Right ventricle myocardium superior (tissue), 1 donor: ENCODE measurements at regions not wholly inside any gene's neighbourhood (a gene's known extent, or its start where the extent isn't known, plus 50 kb on each side); places are given as distances from the start of the nearest gene placed in this dataset.
A peak's percentile ranks its signal among the peaks of the same experiment; 100 is the strongest.

Experiments used
- ATAC-seq: fragments of 200-7000 bp; cut with Tn5 transposase; one replicate; pipeline ENCODE4 v1.9.1; 2020; ENCODE audit warnings: mild to moderate bottlenecking; ENCODE audit not compliant: poor library complexity
- DNase-seq: peaks from one replicate; pipeline ENCODE4 v3.0.0-alpha.2; 2020
- intact Hi-C: fragments of 100-400 bp; cut with DNase I; formaldehyde crosslinking; loops from one replicate; pipeline ENCODE4 v1.11.2; 2022
- donor health status: DM: no; HTN: yes; CAD: no; lungs with severe emphysema.

DNA sequence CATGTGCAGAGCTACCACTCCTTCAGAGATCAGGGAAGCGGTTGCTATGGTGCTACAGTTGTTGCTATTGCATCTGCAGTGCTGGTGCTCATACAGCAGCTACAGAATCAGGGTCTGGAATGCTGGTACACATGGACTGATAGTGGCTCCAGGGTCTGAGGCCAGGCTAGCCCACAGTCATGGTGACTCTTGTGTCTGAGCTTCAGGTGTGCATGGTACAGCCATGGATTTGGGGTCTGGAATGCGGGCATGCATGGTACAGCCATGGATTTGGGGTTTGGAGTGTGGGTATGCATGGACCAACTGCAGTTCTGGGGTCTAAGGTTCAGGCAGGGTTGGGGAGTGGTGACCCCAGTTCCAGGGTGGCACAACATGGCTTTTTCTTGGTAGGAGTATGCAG, 185.2 kb downstream of the SLC4A3 start:
- intact Hi-C loops = no loop called here
- DNase-seq (no peak), ATAC-seq (no peak)

DNA sequence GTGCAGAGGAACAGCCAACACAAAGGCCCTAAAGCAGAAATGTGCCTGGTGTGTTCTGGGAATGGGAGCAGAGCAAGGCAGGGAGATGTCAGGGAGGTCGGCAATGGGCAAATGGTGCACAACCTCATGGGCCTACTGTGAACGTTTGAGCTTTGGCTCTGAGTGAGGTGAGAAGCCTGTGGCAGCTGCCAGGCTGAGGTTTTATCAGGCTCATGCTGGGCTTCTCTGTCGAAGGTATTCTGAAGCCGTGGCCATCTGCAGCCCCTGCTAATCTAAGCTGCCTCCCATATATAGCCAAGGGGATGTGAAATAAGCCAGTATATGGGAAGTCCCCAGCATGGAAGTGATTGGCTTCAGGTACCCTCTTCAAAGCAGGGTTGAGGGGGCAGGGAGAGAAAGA, 193.3 kb downstream of the SLC4A3 start:
- ATAC-seq (peak; percentile 34), DNase-seq (no peak)
- intact Hi-C loops = no loop called here

DNA sequence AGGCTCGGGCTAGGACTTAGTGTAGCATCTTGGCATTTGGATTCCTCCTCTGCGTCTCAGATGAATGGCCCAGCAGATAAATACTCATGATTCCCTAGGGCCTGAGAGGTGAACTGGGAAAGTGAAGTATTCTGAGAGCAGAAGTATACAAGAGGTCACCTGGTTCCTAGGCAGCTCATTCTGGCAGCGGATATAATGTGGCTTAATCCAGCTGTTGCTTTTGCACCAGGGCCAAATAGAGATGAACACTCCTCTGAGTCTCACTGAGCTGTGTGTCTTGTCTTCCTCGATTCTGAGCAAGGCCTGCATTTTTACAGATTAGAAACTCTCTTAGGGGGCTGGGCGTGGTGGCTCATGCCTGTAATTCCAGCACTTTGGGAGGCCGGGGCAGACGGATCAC, 196.1 kb downstream of the SLC4A3 start:
- intact Hi-C loops = no loop called here
- ATAC-seq = no peak

DNA sequence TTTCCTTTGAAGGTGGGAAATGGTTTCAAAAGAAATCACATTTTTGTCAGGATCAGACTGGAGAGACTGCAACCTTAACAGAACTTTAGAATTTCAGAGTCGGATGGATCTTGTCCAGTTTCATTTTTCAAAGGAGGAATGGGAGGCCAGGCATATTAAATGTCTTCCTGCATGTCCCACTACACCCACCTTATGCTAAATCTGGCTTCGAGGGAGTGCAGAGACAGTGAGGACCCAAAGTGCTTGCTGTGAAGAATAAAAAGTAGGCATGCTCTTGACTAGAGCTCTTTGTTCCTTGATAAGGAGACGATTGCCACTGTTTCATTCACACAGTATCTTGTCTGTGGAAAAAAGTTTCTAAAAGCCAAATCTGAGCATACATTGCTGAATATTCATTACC, 197.6 kb downstream of the SLC4A3 start:
- intact Hi-C loops = no loop called here
- ATAC-seq = no peak

More for the DNA sequence above, 196.1 kb downstream of the SLC4A3 start:
- DNase-seq = no peak

DNA sequence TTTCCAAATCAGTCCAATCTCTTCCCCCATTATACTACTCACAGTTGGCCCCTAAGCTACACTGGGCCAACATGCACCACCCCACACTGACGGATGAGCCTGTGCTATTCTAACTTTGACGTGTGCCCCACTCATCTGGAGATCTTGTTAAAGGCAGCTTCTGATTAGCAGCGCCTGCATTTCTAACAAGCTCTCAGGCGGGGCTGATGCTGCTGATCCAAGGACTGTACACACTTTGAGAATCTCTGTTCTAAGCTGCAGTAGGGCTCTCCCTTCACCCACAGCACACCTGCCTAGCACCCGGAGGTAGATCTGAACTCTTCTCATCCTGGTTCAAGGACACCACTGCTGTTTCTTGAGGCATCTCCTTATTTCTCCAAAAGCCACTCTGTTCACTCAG, 200.7 kb downstream of the SLC4A3 start:
- DNase-seq = no peak
- intact Hi-C loops = no loop called here
- ATAC-seq = no peak

More for the DNA sequence above, 197.6 kb downstream of the SLC4A3 start:
- DNase-seq = no peak

DNA sequence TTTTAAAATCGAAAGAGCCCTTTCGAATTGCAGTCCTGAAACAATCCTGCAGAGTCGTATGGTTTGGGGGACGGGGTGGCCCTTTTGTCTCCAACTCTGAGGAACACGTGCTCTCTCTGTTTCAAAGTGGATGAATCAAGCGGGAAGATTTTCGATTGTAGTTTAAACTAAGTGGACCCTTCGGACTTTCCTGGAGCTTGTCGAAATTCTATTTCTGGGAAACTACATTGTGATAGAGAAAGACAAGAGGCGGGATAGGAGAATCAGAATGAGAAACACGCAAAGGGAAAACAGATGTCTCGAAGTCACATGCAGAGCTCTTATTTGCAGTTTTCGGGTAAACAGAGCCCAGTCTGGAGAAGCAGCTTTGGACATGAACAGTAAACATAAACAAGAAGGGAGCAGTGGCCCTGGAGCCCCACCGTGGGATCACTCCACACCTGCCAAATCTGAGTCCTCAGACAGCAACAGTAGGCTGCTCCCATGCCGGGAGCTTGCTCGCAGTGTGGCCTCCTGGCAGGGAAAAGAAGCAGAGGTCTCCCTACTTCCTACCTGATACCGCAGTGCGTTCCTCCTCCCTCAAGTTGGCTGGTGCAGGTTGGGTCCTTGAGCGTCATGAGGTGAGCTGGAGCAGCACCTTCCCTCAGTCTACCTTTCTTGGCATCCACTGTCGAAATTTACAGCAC, 202.4 kb downstream of the SLC4A3 start:
- intact Hi-C loops = no loop called here
- ATAC-seq (no peak), DNase-seq (no peak)

DNA sequence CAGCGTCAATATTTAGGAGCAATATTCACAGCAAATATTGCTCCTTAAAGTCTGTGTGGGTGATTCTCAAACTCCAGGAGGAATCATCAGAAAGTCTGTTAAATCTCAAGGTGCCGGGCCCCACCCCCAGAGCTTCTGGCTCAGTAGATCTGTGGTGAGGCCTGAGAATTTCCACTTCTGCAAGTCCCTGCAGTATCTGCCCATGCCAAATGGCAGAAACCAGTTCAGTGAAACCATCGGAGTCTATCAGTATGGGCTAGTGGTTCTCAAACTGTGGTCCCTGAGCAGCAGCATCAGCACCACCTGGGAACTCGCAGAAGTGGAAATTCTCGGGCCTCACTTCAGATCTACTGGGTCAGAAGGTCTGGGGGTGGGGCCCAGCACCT, 202.9 kb downstream of the SLC4A3 start:
- DNase-seq = no peak

DNA sequence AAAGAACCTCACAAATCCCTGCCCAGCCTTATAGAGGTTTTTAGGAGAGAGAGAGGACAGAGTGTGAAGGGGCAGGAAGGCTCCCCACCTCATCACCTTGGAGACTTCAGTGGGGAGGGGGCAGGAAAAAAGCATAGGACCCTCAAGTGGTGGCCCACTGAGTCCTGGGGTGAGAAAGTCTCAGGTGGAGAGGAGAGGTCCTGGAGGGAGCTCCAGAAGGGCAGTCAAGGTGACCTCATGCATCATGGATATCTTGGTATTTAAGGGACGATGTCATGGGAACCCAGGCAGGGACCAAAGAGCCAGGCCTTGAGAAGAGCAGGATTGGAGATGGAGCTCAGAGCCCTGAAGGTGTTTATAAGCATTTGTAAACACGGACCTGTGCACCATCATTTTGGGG, 204.5 kb downstream of the SLC4A3 start:
- intact Hi-C loops = no loop called here
- ATAC-seq (no peak), DNase-seq (no peak)

More for the DNA sequence above, 202.9 kb downstream of the SLC4A3 start:
- ATAC-seq = no peak
- intact Hi-C loops = no loop called here

DNA sequence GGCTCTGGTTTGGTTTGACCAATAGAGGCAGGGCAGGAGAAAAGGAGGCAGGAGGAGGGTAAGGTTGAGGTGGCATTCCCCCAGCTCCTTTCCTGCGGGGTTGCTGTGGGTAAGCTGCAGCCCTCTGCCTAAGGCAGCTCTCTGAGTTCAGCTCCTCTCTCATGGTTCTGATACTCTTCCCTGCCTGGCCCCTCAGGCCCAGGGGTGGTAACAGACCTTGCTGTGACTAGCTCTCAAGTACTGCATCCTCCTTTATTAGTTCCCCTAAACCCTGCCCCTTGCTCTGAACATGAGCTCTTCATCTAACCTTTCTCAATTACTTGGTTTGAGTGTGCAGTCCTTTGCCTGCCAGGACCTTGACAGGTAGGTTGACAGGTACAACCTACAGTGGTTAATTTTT, 205.5 kb downstream of the SLC4A3 start:
- ATAC-seq (no peak), DNase-seq (no peak)

DNA sequence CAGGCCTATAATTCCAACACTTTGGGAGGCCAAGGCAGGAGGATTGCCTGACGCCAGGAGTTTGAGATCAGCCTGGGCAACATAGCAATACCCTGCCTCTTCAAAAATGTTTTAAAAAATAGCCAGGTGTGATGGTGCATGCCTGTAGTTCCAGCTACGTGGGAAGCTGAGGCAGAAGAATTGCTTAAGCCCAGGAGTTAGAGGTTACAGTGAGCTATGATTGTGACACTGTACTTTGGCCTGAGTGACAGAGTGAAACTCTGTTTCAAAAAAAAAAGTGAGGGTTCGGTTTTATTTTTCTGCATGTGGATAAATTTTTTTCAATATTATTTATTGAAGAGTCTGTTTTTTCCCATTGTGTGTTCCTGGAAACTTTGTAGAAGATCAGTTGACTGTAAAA, 208.1 kb downstream of the SLC4A3 start:
- no peak for ATAC-seq
- intact Hi-C loops = loop anchor here (5.0 kb wide), 1 partner anchor 98 kb away; no protein-coding TSS in a partner anchor

More for the DNA sequence above, 205.5 kb downstream of the SLC4A3 start:
- intact Hi-C loops = no loop called here

DNA sequence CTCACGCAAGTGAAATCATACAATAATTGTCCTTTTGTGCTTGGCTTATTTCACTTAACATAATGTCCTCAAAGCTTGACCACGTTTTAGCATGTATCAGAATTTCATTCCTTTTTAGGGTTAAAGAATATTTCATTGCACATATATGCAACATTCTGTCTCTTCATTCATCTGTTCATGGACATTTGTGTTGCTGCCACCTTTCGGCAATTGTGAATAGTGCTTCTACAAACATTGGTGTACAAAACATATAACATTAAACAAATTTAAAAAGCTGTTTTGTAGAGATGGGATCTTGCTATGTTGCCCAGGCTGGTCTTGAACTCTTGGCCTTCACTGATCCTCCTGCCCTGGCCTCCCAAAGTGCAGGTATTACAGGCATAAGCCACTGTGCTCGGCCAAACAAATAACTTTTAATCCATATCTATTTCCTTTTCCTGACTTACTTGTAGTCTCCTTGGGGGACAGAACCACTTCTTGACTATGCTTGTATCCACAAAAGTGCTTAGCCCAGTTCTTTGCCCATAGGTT, 209.3 kb downstream of the SLC4A3 start:
- DNase-seq = no peak
- ATAC-seq = peak; percentile 52
- intact Hi-C loops = loop anchor here (5.0 kb wide), 1 partner anchor 99 kb away; no protein-coding TSS in a partner anchor

More for the DNA sequence above, 208.1 kb downstream of the SLC4A3 start:
- DNase-seq = no peak

DNA sequence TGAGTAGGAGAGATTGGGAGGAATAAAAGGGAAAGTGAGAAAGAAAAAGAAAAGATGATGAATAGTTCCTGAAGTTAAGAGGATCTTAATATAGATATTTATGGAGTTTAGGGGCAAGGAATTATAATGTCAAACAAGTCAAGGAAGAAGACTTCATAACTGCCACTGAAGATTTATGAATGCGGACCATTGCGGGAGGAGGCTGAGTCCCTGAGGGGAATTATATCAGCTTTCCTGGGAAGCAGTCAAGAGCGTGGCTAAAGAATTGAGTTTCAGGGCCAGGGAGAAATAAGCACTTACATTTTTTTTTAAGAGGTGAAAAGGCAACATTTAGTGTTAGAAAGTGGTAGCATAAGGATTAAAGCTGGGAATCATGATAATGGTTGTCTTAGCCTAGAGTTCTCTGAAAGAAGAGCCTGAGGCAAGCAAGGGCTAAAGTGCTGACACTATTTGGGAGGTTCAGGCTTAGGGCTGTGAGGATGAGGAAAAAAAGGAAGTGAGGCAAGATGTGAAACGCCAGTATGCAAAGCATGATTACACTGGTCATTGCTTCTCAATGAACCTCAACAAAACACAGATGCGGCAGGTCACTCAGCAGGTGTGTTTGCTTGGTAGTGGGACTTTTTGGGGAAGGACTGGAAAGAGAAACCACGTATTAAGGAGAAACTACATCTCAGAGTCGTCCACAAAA, 217.1 kb downstream of the SLC4A3 start:
- ATAC-seq = no peak
- intact Hi-C loops = no loop called here
- no peak for DNase-seq

DNA sequence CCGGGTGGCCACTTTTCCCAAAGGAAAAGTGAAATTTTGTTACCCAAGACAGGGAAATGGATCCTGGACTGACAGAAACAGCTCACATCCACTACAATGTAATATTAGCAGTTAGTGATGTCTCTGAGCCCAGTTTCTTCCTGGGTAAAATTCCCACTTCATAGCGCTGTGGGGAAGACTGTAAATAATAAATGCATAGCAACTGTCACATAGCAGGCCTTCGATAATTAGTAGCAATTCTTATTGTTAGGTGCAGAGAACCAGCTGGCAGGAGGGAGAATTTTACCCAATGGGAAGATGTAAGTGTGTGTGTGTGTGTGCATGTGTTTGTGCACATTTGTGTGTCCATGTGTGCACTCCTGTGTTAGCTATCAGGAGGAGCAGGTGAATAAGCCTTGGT, 221.5 kb downstream of the SLC4A3 start:
- ATAC-seq (no peak), DNase-seq (no peak)
- intact Hi-C loops = no loop called here

DNA sequence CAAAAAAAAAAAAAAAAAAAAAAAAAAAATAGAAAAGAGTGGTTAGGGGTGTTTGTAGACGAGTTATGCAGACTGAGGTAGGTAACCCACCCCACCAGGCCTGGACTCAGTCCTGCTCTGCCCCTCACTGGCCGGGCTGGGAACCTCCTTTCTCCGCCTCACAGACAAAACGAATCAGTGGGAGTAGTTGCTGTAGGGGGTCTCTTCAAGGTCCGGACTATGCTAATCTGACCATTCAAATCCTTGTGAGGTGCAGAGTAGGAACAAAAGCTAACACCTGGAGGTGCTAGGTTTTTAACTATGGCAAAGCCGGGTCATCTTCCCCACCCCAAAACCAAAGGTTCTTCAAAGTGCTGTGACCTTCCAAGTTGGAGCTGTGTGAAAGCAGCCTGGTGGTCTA, 223.7 kb downstream of the SLC4A3 start:
- ATAC-seq (no peak), DNase-seq (no peak)
- intact Hi-C loops = no loop called here

DNA sequence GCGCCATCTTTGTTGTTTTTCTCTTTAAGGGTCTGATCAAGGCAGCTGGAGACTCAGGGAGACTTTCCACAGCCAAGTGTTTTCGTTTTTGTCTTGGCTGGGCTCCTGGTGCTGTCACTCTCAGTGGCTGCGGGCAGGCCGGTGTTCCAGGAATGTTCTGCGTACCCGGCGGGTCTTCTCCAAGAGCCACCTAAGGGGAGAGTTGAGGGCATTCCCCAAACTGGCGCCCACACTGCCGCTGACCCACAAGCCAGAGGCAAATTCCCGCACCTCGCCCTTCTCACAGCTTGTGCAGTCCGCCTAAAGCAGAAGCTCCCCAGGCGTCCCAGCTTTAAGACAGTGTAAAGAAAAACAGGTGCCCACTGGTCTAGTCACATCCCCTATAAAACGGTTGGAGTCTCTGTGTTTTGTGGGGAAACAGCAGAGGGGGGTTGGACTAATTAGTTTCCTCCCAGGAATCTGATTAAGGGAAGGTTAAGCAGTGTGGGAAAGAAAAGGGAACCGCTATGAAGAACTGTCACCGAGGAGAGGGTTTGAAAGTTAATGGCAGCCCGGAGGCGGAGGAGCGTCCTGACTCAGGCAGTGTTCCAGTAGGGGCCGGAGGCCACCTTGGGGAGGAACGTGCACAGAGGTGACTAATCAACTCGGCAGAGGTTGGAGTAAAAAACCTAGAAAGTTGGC, 224.5 kb downstream of the SLC4A3 start:
- intact Hi-C loops = no loop called here
- peak; percentile 63 for ATAC-seq
- peak; percentile 43 for DNase-seq

DNA sequence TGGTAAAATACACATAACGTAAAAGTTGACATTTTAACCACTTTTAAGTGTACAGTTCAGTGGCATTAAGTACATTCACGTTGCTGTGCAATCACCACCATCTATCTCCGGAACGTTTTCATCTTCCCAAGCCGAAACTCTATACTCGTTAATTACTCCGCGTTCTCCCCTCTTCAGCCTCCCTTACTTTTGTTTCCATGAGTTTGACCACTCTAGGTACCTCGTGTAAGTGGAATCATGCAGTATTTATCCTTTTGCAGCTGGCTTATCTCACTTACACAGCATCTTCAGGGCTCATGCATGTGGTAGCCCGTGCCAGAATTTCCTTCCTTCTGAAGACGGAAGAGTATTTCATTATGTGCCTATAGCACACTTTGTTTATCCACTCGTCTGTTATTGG, 225.2 kb downstream of the SLC4A3 start:
- no peak for DNase-seq
- ATAC-seq = no peak
- intact Hi-C loops = no loop called here

DNA sequence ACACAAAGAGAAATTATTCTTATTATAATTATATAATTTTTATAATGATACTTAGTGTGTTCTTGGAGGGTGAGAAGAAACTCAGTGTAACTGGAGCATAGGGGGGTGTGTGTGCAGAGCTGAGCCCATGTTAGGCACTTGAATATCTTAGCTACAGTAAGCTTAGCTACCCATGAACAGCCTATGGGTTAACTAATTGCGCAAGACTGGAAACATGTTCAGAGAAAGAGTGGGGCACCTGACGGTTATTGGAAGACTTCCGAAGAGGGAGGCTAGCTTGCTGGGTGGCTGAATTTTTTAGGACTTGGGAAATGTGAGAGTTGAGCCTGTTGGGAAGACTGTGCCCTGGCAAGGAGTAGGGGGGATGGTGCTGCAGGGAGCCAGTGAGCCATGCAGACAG, 229.2 kb downstream of the SLC4A3 start:
- DNase-seq = no peak
- no peak for ATAC-seq
- intact Hi-C loops = no loop called here

DNA sequence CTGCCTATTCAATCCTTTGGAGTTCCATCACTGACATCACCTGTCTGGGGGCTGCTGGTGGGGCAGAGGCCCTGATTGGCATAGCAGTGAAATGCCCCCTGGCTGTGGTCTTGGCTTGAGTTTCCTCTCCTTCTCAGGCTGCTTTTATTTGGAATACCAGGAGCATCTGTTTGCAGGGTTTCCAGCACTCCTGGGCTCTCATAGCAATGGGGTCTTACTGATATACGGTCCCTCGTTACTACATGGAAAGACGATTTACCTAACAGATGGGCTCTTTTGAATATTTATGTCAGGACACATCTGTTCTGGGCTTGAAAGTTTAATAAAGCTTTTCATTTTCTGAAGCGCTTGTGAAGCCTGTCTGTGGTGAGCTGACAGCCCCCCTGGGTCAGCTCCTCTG, 230.3 kb downstream of the SLC4A3 start:
- ATAC-seq (no peak), DNase-seq (no peak)
- intact Hi-C loops = no loop called here

DNA sequence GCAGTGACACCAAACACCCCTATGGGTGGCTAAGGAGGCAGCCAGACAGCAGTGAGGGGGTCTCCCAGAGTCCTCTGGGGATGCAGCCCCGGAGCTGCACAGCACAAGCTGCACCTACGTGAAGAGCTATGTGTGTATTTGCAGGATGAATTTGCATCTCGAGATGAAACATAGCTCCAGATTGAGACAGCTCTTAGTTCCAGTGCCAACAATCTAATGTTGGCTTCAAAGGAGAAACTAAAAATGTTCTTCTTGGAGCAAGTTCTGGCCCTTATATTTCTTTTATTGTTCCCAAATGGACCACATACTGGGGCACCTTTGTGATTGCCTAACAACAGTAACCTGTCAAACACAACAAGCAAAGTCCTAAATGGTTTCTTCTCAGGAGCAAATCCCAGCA, 233.9 kb downstream of the SLC4A3 start:
- ATAC-seq (no peak), DNase-seq (no peak)
- intact Hi-C loops = no loop called here

DNA sequence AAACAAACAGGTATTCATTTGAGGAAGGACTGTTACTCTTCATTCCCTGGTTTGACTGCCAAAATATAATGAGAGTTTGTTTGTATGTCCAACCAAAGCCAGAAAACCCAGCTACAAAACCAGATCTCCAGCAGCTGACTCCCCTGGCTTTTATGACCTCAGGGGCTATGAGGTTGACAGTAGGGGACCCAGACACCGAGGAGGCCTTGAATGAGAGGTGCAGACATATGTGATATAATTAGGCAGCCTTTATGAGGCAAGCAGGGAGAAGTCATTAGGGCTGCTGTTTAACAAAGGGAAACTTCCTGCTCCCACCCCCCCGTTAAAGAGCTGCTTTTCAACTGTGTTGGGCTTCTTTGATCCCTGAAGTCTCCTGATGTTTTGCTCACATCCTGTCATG, 236.7 kb downstream of the SLC4A3 start:
- DNase-seq (no peak), ATAC-seq (no peak)
- intact Hi-C loops = no loop called here
